CD8-positive, alpha-beta memory T cell (primary cell): ENCODE measurements at regions not wholly inside any gene's neighbourhood (a gene's known extent, or its start where the extent isn't known, plus 50 kb on each side); places are given as distances from the start of the nearest gene placed in this dataset.

Source experiments
- CTCF ChIA-PET: fragments of 350-600 bp; sonication (Branson Sonifier 250); formaldehyde crosslinking; loops from one replicate; lab custom pipeline; 2021; ENCODE audit warnings: antibody characterized with exemption; lab: Charles Lee
- POLR2A ChIA-PET: fragments of 350-600 bp; sonication (Branson Sonifier 250); formaldehyde crosslinking; loops from one replicate; lab custom pipeline; 2021; ENCODE audit warnings: antibody characterized with exemption; lab: Charles Lee
- DNase-seq, 5 donors: peaks; one replicate each; pipeline versions ENCODE4 v3.0.0 to v3.0.0-alpha.2; 2020 to 2022; ENCODE audit warnings: mixed read lengths in 1 of 5
- H3K27ac ChIP-seq: one replicate; pipeline ENCODE4 v1.7.0; 2013; ENCODE audit warnings: low read depth, mild to moderate bottlenecking, low read length, moderate library complexity
- H3K27me3 ChIP-seq: 2 replicates; pipeline ENCODE4 v1.7.0; 2013; ENCODE audit warnings: low read length, mild to moderate bottlenecking; ENCODE audit not compliant: insufficient read depth, poor library complexity, severe bottlenecking
- H3K36me3 ChIP-seq: 2 replicates; pipeline ENCODE4 v1.7.0; 2013; ENCODE audit warnings: mild to moderate bottlenecking, low read length, moderate library complexity; ENCODE audit not compliant: insufficient read depth
- H3K4me1 ChIP-seq: 2 replicates; pipeline ENCODE4 v1.7.0; 2013; ENCODE audit warnings: mild to moderate bottlenecking, low read length, moderate library complexity; ENCODE audit not compliant: insufficient read depth
- H3K4me3 ChIP-seq: 2 replicates; pipeline ENCODE4 v1.7.0; 2013; ENCODE audit warnings: mild to moderate bottlenecking, low read length
- H3K9me3 ChIP-seq: 2 replicates; pipeline ENCODE4 v1.7.0; 2013; ENCODE audit warnings: mild to moderate bottlenecking, low read length
- H3K27ac Mint-ChIP-seq, 8 donors: one replicate each; pipeline ENCODE4 v1.8.0; 2020 to 2021; ENCODE audit warnings: mixed read lengths in 8 of 8, mild to moderate bottlenecking in 6 of 8, inconsistent platforms in 3 of 8, moderate library complexity in 3 of 8
- H3K27me3 Mint-ChIP-seq, 2 donors: one replicate each; pipeline ENCODE4 v1.8.0; 2020 to 2021; ENCODE audit warnings: mixed read lengths in 2 of 2, mild to moderate bottlenecking in 1 of 2, moderate library complexity in 1 of 2
- H3K36me3 Mint-ChIP-seq, 3 donors: one replicate each; pipeline ENCODE4 v1.8.0; 2020 to 2021; ENCODE audit warnings: mixed read lengths in 3 of 3, inconsistent platforms in 1 of 3, mild to moderate bottlenecking in 1 of 3
- H3K4me1 Mint-ChIP-seq, 3 donors: one replicate each; pipeline ENCODE4 v1.8.0; 2020 to 2021; ENCODE audit warnings: mixed read lengths in 3 of 3, inconsistent platforms in 1 of 3, mild to moderate bottlenecking in 1 of 3
- H3K4me3 Mint-ChIP-seq, 7 donors: one replicate each; pipeline ENCODE4 v1.8.0; 2020 to 2021; ENCODE audit warnings: mixed read lengths in 7 of 7, mild to moderate bottlenecking in 6 of 7, moderate library complexity in 4 of 7, inconsistent platforms in 2 of 7
- H3K9me3 Mint-ChIP-seq, 5 donors: one replicate each; pipeline ENCODE4 v1.8.0; 2020 to 2022; ENCODE audit warnings: mixed read lengths in 5 of 5, mild to moderate bottlenecking in 3 of 5, moderate library complexity in 2 of 5, inconsistent platforms in 1 of 5

DNA sequence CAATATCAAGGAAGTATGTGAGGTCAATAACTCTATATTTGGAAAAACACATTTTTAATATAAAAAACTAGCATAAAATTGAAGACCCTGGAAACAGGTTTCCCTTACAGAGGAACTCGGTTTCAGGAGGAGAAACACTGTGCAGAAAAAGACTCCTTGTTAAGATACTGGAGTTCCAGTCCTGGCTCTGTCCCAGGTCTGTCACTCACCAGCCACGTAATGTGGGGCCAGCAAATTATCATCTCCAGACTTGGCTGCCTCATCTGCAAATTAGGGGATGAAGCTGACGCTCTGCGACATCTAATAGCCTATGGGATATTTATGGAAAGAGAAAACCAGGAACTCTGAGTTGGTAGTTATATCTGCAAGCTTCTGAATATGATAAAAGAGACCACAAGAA, 702.7 kb downstream of the EPHA7 start:
- Histone ChIP-seq H3K36me3 (no peaks in the 10 kb centered on the region), H3K4me3 (no peak overlapping the region), H3K27me3 (no peaks in the 10 kb centered on the region), H3K27ac (no peak overlapping the region), H3K4me1 (no peaks in the 10 kb centered on the region), H3K9me3 (no peaks in the 10 kb centered on the region)
- Mint-ChIP-seq H3K27ac (no peak overlapping the region), H3K4me1 (no peaks in the 10 kb centered on the region), H3K36me3 (no peaks in the 10 kb centered on the region), H3K27me3 (no peaks in the 10 kb centered on the region), H3K9me3 (peaks cover 6 to 22% (median 13%) of the 10 kb centered on the region in 5 donors), H3K4me3 (no peak overlapping the region)
- DNase-seq, result no peak
- POLR2A ChIA-PET, result no interaction called here
- CTCF ChIA-PET, result no interaction called here

DNA sequence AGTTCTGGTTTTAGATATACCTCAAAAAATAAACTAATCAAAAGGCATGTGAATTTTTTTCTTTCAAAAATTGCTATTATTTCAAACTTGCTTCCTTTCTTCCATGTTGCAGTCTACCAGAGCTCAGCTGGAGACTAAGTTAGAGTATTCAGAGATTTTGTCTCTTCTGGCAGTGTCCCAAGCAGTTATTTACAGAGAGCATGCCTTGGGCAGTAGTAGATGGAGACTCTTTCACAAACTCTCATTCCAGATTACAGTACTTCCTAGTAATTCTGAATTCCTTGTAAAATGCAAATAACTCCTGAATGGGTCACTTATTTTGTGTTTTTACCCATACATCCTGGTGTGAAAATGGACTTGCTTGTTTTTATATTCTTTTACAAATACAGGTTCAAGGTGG, 703.4 kb downstream of the EPHA7 start:
- H3K27ac Mint-ChIP-seq, result no peak overlapping the region
- Histone ChIP-seq H3K27ac (no peak overlapping the region), H3K4me3 (no peak overlapping the region), H3K9me3 (no peaks in the 10 kb centered on the region), H3K36me3 (no peaks in the 10 kb centered on the region), H3K4me1 (no peaks in the 10 kb centered on the region), H3K27me3 (no peaks in the 10 kb centered on the region)
- POLR2A ChIA-PET, result no interaction called here
- no peaks in the 10 kb centered on the region for H3K27me3 Mint-ChIP-seq
- H3K4me1 Mint-ChIP-seq, result no peaks in the 10 kb centered on the region
- H3K9me3 Mint-ChIP-seq, result peaks cover 6 to 25% (median 13%) of the 10 kb centered on the region in 5 donors
- no peak for DNase-seq
- no peaks in the 10 kb centered on the region for H3K36me3 Mint-ChIP-seq
- no peak overlapping the region for H3K4me3 Mint-ChIP-seq
- CTCF ChIA-PET, result no interaction called here

DNA sequence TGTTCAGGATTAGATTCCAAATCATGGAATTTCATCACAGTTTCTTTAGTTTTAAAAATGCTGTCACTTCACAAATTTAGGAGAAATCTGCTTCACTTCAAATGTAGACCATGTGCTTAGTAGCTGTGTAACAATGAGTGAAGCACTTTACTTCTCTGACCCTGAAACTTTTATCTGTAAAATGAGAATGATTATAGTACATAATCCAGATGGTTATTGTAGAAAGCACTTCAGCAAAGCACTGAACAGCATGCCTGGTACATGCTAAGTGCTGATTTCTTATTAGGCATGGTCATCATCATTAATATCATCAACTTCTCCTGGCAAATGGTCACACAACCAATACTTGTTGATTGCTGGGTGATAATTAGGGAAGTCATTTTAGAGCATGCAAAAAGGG, 705.0 kb downstream of the EPHA7 start:
- Histone ChIP-seq H3K9me3 (no peaks in the 10 kb centered on the region), H3K4me3 (no peak overlapping the region), H3K4me1 (no peaks in the 10 kb centered on the region), H3K36me3 (no peaks in the 10 kb centered on the region), H3K27ac (no peak overlapping the region), H3K27me3 (no peaks in the 10 kb centered on the region)
- ChIA-PET POLR2A (no interaction called here), CTCF (no interaction called here)
- no peaks in the 10 kb centered on the region for H3K36me3 Mint-ChIP-seq
- no peak overlapping the region for H3K4me3 Mint-ChIP-seq
- peaks cover 0 to 19% (median 2%) of the 10 kb centered on the region in 5 donors for H3K9me3 Mint-ChIP-seq
- no peak for DNase-seq
- H3K27me3 Mint-ChIP-seq, result no peaks in the 10 kb centered on the region
- no peak overlapping the region for H3K27ac Mint-ChIP-seq
- H3K4me1 Mint-ChIP-seq, result no peaks in the 10 kb centered on the region

- no peaks in the 10 kb centered on the region for H3K9me3 ChIP-seq
- Mint-ChIP-seq H3K4me3 (no peak overlapping the region), H3K9me3 (peaks cover 0 to 10% (median 0%) of the 10 kb centered on the region in 5 donors), H3K36me3 (no peaks in the 10 kb centered on the region), H3K4me1 (no peaks in the 10 kb centered on the region), H3K27me3 (no peaks in the 10 kb centered on the region), H3K27ac (no peak overlapping the region)
- no peak overlapping the region for H3K4me3 ChIP-seq
- CTCF ChIA-PET, result no interaction called here
- no peak for DNase-seq
- no peaks in the 10 kb centered on the region for H3K27me3 ChIP-seq
- no peaks in the 10 kb centered on the region for H3K4me1 ChIP-seq
- H3K27ac ChIP-seq, result no peak overlapping the region
- POLR2A ChIA-PET, result no interaction called here
- H3K36me3 ChIP-seq, result no peaks in the 10 kb centered on the region
These were observed 709.3 kb downstream of the EPHA7 start for GRCh38 chr6:92710048-92710447.

DNA sequence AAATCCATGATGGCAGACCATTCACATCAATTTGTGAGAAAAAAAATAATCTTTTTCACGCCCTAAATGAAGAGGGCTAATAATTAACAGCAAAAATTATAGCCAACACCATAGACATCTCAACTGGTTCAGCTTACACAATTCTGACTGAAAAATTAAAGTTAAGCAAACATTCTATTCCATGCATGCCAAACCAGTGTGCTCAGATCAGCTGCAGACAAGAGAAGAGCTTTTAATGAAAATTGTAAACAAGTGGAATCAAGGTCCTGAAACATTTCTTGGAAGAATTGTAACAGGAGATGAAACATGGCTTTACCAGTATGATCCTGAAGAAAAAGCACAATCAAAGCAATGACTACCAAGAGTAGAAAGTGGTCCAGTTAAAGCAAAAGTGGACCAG, 710.4 kb downstream of the EPHA7 start:
- Histone ChIP-seq H3K36me3 (no peaks in the 10 kb centered on the region), H3K4me1 (no peaks in the 10 kb centered on the region), H3K27me3 (no peaks in the 10 kb centered on the region), H3K27ac (no peak overlapping the region), H3K9me3 (no peaks in the 10 kb centered on the region), H3K4me3 (no peak overlapping the region)
- no peaks in the 10 kb centered on the region for H3K27me3 Mint-ChIP-seq
- peaks cover 0 to 13% (median 0%) of the 10 kb centered on the region in 5 donors for H3K9me3 Mint-ChIP-seq
- DNase-seq, result no peak
- no peaks in the 10 kb centered on the region for H3K36me3 Mint-ChIP-seq
- no peak overlapping the region for H3K27ac Mint-ChIP-seq
- no peak overlapping the region for H3K4me3 Mint-ChIP-seq
- no peaks in the 10 kb centered on the region for H3K4me1 Mint-ChIP-seq
- POLR2A ChIA-PET, result no interaction called here
- CTCF ChIA-PET, result no interaction called here

DNA sequence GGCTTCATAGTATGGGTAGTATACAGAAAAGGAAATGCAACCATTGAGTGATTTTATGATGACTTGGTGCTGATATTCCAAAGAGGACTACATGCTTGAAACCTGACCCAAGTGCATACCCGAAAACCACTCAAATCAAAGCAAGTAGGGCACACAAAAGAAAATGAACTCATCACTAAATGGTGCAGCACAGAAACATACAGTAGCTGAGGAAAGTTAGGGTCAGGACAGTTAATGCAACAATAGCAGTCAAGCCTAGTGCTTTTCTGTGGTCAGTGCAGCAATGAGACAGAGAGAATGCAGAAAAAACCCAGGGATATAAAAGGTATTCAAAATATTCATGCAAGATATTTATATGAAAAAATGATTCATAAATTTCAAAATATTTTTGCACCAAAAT, 711.1 kb downstream of the EPHA7 start:
- no peak for DNase-seq
- Mint-ChIP-seq H3K27me3 (no peaks in the 10 kb centered on the region), H3K27ac (no peak overlapping the region), H3K4me3 (no peak overlapping the region), H3K36me3 (no peaks in the 10 kb centered on the region), H3K4me1 (no peaks in the 10 kb centered on the region), H3K9me3 (peaks cover 0 to 13% (median 0%) of the 10 kb centered on the region in 5 donors)
- ChIA-PET CTCF (no interaction called here), POLR2A (no interaction called here)
- Histone ChIP-seq H3K9me3 (no peaks in the 10 kb centered on the region), H3K27me3 (no peaks in the 10 kb centered on the region), H3K27ac (no peak overlapping the region), H3K36me3 (no peaks in the 10 kb centered on the region), H3K4me3 (no peak overlapping the region), H3K4me1 (no peaks in the 10 kb centered on the region)

DNA sequence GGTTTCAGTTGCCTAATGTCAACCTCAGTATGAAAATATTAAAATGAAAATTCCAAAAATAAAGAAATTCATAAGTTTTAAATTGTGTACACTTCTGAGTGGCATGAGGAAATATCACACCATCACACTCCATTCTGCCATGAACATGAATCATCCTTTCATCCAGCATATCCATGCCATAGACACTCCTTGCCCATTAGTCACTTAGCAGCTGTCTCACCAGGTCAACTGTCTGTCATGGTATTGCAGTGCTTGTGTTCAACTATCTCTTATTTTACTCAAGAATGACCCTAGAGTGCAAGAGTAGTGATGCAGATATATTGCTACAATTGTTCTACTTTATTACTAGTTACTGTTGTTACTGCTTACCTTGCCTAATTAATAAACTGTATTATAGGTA, 712.4 kb downstream of the EPHA7 start:
- CTCF ChIA-PET, result no interaction called here
- H3K9me3 ChIP-seq, result no peaks in the 10 kb centered on the region
- peaks cover 0 to 13% (median 0%) of the 10 kb centered on the region in 5 donors for H3K9me3 Mint-ChIP-seq
- DNase-seq, result no peak
- no peak overlapping the region for H3K4me3 Mint-ChIP-seq
- H3K4me1 Mint-ChIP-seq, result no peaks in the 10 kb centered on the region
- H3K27me3 ChIP-seq, result no peaks in the 10 kb centered on the region
- H3K4me1 ChIP-seq, result no peaks in the 10 kb centered on the region
- POLR2A ChIA-PET, result no interaction called here
- no peaks in the 10 kb centered on the region for H3K36me3 Mint-ChIP-seq
- no peak overlapping the region for H3K27ac Mint-ChIP-seq
- no peaks in the 10 kb centered on the region for H3K36me3 ChIP-seq
- no peak overlapping the region for H3K4me3 ChIP-seq
- H3K27me3 Mint-ChIP-seq, result no peaks in the 10 kb centered on the region
- H3K27ac ChIP-seq, result no peak overlapping the region

- no peaks in the 10 kb centered on the region for H3K27me3 Mint-ChIP-seq
- no peak for DNase-seq
- CTCF ChIA-PET, result no interaction called here
These were observed 717.8 kb downstream of the EPHA7 start for GRCh38 chr6:92701425-92702096.

More at GRCh38 chr6:92701425-92702096, 717.8 kb downstream of the EPHA7 start:
- H3K4me3 Mint-ChIP-seq, result no peak overlapping the region
- Histone ChIP-seq H3K4me3 (no peak overlapping the region), H3K9me3 (no peaks in the 10 kb centered on the region), H3K4me1 (no peaks in the 10 kb centered on the region), H3K27ac (no peak overlapping the region), H3K36me3 (no peaks in the 10 kb centered on the region), H3K27me3 (no peaks in the 10 kb centered on the region)
- no peaks in the 10 kb centered on the region for H3K36me3 Mint-ChIP-seq
- H3K4me1 Mint-ChIP-seq, result no peaks in the 10 kb centered on the region
- H3K27ac Mint-ChIP-seq, result no peak overlapping the region
- peaks cover 0 to 13% (median 5%) of the 10 kb centered on the region in 5 donors for H3K9me3 Mint-ChIP-seq
- POLR2A ChIA-PET, result no interaction called here
